MM.1S (cell line): ENCODE measurements at regions not wholly inside any gene's neighbourhood (a gene's known extent, or its start where the extent isn't known, plus 50 kb on each side); places are given as distances from the start of the nearest gene placed in this dataset.

Source experiments
- CTCF ChIP-seq: fragments of 300-600 bp; sonication (generic); IDR thresholded peaks from 2 replicates; pipeline ENCODE4 v1.5.1; 2016; ENCODE audit warnings: antibody characterized with exemption, low read length, mixed read lengths
- EZH2 ChIP-seq: fragments of 300-600 bp; sonication (generic); optimal IDR thresholded peaks from 2 replicates; pipeline ENCODE3; 2017; ENCODE audit warnings: low read depth, mild to moderate bottlenecking, antibody characterized with exemption, low read length, mixed read lengths

- TF ChIP-seq CTCF, result no peak
- no peak for TF ChIP-seq EZH2
These were observed 73.8 kb upstream of the IRX5 start for GRCh38 chr16:54856871-54857270.
